ENCODE measurements at regions not wholly inside any gene's neighbourhood (a gene's known extent, or its start where the extent isn't known, plus 50 kb on each side); places are given as distances from the start of the nearest gene placed in this dataset.

DNA sequence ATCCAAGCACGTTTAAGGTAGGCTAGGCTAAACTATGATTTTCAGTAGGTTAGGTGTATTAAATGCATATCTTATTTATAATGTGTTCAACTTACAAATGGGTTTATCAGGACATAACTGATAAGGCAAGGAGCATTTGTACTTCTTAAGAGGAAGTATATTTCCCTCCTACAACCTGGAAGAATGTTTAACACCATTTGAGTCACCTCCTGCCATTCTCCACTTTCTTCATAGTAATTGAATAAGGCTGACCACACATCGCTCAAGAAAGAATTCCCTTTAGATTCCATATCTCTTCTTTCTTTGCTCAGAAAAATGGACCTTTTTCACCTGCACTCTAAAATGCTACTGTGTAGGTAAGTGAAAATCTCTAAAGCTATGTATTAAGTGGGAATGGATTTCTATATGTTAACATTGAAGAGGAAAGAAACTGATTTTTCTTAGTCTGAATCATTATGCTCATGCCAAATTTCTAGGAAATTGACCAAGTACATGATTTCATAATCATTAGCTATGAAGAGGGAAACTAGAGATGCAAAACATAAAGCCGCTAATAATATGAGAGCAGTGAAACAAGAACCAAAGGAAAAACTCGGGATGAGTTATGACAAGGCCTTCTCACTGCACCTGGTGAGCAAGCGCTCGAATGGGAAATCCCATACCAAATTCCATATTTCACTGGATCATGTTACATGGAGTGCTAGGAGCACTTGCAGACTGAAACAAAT lies 210.4 kb downstream of the ALDH8A1 start:
- no peak for DNase-seq

DNA sequence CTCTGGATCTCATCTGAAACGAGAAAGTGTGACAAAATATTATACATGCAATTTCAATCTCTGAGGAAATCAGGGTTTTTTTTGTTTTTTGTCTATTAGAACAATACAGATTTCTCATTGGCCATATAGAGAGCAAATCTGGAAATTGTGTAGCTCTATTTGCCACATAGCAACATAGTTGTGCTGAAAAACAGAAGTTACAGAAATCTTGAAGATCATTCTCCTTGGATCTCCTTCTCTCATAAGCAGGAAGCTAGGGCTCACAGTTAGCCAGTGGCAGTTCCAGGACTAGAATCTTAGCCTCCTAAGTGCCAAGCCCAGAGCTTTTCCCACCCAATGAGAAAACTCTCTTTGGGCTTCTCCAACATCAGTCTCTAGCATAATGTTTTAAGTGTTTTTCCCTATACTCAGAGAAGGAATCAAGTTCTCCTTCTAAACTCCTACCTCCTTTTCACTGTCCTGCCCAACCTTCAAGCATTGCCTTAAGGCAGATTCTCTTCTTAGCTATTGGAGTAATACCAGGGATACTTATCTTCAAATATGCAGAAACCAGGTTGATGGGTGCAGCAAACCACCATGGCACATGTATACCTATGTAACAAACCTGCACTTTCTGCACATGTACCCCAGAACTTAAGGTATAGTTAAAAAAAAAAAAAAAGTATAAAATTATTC lies 211.6 kb downstream of the ALDH8A1 start:
- no peak for DNase-seq

DNA sequence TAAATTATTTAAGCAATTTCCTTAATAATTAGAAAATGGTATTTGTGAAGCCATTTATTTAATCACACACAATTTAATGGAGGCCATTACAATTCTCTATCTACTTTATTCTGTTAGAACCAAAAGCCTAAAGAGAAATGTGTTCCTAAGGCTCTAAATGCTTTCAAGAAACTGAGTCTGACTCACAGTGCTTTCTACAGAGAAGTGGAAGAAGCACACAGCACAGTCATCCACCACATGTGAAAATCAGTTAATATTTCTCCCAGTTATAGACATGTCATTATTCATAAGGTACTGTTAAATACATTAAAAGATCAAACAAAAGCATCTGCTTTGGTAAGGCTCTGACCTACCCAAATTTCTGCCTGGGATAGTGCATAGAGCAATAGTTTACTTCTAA lies 214.4 kb downstream of the ALDH8A1 start:
- no peak for DNase-seq

DNA sequence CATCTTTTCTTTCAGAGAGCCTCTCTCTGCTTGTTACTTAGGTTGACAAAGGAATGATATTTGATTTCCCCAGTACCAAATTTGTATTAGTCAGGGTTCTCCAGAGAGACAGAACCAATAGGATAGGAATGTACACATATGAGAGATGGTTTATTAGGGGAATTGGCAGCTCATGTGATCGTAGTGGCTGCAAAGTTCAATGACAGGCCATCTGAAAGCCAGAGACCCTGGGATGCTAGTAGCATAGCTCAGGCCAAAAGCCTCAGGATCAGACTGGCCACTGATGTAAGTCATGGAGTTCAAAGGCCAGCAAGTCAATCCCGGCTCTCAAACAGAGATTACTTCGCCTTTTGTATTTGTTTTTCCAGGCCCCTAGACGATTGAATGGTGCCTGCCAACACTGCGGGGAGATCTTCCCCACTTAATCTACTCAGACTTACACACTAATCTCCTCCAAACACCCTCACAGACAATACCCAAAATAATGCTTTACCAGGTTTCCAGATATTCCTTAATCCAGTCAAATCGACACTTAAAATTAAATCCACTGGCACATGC lies 215.5 kb downstream of the ALDH8A1 start:
- DNase-seq: no peak

DNA sequence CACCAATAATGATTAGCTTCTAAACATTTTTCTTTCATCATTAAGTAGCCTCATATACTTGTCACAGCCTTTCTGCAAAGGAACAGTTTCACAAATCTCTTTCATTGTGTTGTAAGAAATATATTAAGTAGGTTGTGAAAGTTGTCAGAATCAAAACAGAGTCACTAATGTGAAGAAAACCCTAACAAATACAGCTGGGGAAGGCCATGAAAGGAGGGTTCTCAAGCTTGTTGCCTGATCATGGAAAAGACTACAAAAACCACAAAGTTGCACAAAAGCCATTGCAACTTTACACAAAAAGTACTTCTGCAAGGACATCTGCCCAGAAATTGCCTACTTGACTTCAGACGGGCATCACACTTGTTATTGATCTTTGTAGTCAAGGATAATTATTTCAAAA lies 216.1 kb downstream of the ALDH8A1 start:
- DNase-seq: no peak

DNA sequence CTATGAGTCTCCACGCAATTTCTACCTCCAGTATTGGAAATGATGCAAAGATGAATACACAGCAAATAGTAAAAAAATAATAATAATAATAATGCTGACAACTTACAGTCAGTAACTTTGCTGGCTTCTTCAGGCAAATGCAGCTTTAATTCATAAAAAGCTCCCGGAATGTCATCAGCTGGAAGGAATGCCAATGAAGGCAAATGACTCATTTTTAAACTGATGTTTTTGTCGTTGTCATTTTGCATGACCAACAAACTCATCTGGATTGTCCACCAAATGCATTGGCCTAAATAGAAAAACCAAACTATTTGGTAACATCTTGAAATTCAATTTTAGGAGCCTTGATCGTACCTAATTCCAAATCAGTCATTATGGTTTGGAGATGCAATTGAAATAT lies 217.1 kb downstream of the ALDH8A1 start:
- DNase-seq: no peak

DNA sequence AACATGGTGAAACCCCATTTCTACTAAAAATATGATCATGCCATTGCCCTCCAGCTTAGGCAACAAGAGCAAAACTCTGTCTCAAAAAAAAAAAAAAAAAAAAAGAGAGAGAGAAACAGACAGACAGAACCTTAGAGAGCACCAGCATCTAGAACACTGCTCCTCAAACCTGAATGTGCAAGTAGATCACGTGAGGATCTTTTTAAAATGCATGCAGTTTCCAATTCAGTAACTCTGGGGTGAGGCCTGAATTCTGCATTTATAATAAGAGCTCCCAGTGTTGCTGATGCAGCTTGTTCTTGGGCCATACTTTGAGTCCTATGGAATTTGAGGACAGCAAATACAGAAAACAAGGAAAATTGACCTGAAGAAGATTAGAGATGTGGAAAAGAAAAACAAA lies 218.3 kb downstream of the ALDH8A1 start:
- no peak for DNase-seq

DNA sequence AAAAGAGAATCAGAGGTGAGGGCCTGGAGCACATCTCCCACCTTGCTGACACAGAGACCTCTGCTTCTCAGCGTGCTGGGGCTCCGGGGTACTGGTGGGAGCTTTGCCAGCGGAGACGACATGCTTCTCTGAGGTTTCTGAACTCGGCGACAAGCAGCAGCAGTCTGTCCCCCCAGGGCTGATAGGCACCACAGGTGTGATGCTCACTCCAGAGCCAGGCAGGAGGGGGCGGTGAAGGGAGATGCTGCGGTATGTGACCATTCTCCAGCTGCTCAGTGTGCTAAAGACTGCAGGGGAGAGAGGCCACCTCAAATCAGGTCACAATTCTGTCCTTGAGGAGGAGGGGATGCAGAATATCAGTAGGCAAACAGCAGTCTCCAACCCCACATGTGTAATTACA lies 219.9 kb downstream of the ALDH8A1 start:
- DNase-seq: no peak

DNA sequence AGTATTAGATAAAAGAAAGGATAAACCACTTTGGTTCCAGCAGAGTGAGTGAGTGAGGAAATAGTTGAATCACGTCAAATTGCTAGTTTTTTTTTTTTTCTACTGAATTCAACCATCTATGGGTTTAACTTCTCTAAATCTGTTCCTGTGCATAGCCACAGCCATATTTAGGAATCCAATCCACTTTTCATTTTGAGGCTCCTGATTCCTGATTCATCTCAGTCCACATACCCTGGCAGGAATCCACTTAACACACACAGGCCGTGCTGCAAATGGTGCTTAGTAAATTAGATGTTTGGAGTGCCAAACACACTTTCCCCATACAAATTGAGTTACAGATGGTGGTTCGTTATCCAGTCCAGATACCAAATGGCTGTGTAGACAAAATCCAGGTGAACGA lies 220.3 kb downstream of the ALDH8A1 start:
- DNase-seq: no peak

DNA sequence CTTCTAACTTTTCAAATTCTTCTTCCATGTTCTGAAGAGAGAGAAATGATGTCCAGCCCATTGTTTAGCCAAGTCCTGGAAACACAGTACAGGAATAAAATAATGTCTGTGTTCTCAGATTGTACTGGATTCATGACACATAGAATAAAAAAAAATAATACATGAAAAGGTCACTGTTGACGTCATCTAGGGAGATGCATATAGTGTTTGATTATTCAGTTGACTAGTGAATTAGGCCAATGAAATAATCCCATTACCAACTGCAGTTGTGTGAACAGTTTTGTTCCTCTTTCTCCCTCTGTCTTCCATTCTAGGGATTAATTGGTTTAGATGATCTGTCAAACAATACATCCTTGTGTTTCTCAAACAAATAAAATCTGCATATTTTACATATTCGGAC lies 222.8 kb downstream of the ALDH8A1 start:
- DNase-seq: no peak

DNA sequence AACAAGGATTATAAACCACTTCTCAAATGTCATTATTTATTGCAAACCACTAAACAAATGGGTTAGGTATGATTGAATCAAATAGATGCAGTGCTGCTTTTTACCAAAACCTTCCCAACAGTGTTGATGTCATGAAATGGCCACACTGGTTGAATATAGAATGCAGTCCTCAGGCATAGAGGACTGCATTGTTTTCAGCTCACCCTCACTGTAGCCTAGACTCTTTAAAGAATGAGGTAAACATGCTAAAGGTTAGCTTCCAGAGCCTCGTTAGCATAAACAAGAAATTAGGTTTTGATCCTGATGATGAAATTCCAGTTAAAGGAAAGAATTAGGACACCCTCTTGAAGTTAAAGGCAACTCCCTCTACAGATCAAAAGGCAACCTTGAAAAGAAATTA lies 224.3 kb downstream of the ALDH8A1 start:
- no peak for DNase-seq

DNA sequence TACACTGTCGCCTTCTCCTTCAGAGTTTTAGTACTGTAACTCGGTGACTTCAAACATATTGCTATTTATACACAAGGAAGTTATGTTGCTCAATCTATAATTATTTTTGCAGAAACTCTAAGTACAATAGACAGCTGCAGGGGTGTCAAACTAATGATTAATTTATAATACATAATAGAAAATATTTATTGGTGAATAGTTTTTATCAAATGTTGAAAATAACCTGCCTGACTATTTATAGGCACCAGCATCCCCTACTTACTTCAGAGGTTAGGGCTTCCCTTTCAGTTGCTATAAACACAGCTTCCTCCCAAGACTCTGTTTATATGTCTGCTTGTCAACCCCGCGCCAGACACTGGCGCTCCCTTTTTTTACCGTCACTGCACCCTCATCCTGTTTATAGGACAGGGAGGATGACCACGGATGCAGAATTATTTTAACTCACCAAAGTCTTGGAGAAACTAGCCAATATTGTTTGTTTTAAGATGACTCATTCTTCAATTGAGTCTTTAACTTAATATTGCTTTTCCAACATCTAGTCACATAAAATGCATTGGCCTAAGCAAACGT lies 225.0 kb downstream of the ALDH8A1 start:
- DNase-seq: peak; percentile 8

DNA sequence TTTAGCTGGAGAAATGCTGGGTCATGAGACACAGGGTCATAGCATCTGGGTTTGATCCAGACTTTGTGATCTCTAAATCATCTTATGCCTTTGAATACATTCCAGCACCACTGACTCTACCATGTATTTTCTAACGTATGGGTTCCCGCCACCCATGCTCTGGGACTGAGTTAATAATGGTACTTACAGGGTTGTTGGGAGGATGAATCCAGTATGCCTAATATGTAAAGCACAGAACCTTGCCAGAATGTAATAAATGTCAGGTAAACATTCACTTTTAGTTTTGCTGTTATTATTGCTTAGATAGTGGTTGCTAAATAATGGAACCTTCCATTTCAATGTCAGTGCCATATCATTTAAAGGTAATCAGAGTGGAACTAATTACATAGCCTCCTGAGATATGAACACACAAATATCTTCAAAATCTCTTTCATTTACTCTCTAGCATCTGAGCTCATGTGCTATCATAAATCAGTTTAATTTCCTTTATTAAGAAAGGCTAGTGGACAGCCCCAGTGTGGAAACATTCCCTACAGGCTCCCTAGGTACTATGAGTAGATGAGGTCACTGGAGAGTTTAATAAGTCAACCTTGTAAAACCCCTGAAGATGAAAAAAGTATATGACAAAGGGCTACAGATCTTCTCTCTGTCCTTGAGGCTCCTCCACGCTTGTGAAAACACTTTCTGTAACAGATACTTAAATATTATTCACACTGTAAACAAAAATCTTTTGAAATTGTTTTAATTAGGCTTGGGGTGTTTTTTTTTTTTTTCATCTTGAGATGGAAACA lies 226.6 kb downstream of the ALDH8A1 start:
- DNase-seq: no peak

DNA sequence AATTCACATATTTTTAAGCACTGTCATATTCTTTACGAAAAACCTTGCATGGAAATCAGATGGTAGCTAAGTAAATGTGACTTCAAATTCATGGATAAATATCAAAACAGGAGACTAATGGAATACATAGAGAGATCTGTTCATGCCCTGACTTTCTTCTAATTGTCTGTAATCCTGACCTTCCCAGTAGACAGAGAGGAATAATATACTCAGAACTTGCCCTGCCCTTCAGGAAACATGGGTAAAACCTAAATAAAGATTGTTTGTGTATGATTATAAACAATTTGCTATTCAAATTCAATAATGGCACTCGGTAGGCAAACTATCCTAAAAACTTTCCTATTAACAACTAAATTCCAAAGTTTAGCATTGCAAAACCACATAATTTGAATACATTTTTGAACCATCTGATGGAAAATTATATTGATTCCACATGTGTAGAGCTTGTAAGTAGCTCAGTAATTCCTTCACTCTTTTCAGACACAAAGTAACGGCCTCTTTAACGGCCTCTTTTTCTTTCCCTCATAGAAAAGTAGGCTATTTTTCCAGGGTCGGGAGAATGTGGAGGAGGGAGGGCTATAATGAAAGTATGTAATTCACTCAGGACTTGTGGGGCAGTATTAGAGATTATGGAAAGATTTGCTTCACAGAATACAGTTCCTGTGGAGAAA lies 227.6 kb downstream of the ALDH8A1 start:
- peak; percentile 94 for DNase-seq

DNA sequence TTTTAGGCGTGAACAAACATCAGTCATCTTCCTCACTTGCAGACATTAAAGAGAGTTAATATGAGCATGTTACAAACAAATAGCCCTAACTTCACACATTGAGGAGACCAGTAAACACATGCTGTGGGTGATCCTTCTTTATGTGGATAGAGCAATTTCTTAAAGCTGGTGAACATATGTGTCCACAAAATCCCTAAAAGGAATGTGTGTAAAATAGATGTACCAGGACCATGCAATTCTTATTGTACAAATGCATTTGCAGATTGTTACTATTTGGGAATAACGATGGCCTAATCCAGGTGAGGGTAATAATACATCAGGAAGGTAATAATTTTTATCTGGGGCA lies 228.9 kb downstream of the ALDH8A1 start:
- DNase-seq: peak; percentile 75

DNA sequence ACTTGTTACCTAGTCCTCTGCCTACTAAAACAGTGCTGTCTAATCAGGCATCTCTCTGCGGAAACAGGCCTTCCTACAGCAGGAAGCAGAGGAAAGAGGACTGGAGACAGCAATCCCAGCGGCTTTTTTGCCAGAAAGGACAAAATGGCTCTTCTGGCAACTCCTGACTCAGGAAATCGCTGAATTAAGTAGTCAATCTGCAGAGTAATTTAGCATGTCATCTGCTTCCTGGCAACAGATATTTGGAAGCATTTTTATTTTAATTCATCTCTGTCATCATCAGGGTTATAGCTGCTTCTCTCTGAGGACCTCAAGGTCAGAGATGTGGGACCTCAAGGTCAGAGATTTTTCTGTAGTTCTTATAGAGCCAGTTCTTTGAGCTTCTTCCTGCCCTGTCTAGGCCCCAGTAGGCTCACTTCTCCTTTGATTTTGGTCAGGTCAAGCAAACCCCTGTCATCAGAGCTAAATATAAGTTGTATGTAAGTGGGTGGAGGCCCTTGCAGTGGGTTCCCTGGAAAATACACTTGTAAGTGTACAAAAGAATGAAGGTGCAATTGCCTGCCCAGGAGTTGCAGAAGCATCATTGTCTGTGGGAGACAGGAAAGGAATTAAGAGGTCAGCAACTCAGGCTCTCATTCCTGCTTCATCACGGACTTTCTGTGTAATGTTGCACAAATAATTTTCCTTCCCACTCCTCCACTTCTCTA lies 229.4 kb downstream of the ALDH8A1 start:
- peak; percentile 66 for DNase-seq

DNA sequence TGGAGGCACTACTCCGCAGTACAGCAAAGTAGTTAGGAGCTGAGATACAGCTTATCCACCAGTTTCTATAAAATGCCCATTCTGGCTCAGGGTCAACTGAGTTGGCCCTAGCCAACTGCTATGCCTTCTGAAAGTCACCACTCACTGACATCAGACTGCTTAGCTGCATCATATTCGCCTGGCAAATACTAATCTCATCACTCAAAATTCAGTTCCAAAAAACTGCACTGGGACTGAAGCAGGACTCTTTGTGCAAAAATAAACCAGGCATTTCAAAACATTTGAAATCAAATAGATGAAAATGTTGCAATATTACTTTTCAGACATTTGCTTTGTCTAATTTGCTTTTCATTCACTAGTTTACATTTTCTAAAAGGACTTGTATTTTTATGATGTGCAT lies 230.0 kb downstream of the ALDH8A1 start:
- no peak for DNase-seq

DNA sequence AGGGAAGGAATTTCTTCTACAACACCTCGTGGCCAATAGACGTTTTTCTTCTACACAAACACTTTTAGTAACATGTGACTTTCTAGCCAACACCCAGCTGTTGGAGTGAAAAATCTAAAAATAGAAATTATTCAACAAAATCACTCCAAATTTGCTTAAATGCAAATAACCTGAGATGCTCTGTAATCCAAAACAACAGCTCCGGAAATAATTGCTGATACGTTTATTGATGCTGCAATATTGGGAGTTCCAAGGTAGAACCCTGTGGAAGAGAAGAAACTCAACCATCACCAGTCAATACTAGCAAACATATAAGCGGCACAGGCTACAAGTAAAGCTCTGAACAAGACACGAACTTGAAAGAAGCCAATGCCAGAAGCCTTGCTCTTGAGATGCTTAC lies 230.6 kb downstream of the ALDH8A1 start:
- DNase-seq: no peak

DNA sequence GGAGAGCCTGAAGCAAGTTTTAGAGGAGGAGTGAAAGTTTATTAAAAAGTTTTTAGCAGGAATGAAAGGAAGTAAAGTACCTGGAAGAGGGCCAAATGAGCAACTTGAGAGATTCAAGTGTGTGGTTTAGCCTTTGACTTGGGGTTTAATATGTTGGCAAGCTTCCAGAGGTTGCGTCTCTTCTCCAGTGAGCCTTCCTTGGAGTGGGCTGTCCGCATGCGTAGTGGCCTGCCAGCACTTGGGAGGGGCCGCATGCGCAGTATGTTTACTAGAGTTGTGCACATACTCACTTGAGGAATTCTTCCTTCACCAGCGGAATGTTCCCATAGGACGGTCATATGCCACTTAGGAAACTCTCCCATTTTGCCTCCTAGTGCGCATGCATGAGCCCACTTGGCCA lies 235.2 kb downstream of the ALDH8A1 start:
- no peak for DNase-seq

DNA sequence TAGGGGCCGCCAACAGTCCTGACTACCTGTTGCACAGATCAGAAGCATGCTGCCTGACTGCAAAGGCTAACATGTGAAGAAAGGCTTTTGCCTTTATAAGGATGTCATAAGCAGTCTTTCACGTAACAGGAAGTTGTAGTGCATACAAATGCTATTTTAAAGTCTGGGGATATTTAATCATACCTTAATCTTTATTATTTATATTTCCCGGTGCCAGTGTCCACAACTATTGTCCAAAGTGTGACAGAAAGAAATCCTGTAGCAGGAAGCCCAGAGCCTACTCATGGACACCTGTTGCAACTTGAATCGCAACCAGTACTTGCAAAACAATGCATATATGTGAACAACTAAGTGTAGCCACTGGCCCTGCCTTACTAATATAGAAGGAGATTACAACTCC lies 235.8 kb downstream of the ALDH8A1 start:
- no peak for DNase-seq

DNA sequence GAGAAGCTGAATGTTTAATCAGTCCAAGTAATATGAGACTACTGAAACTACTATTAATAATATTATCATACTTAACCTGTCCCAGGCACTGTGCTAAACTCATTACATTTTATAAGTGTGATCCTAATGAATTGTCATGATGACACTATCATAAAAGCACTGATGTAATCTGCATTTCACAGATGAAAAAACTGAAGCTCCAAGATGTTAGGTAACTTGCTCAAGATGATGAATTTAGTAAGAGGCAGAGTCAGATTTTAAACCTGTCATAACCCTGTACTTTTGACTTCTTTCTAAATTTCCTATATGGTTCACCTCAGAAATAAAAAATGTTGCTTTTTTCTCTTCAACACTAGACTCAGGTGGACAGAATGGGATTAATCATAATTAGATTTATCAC lies 237.6 kb downstream of the ALDH8A1 start:
- no peak for DNase-seq

DNA sequence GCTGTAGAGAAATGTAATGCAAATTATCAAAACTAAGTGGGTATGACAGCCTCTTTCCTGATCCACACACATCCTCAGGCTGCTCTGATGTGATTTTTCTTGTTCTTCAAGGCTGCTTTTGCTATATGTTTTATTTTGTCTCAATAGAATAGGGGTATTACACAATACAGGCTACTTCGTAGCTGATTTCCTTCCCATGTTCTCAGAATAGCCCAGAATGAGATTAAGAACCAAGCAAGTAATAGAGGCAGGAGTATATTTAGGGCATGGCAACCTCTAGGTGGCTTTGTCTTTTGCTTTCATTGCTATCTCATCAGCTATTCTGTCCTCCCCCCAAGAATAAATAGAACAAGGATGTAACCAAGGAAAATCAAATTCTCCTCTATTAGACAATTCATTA lies 241.8 kb downstream of the ALDH8A1 start:
- DNase-seq: no peak

Data from skin of body (tissue), 1 donor.